NCI-H510A (cell line): ENCODE measurements at regions not wholly inside any gene's neighbourhood (a gene's known extent, or its start where the extent isn't known, plus 50 kb on each side); places are given as distances from the start of the nearest gene placed in this dataset.

ENCODE experiments used
- DNase-seq: peaks from one replicate; lab custom pipeline; 2025; lab: John Stamatoyannopoulos, UW

GRCh38 chr20:54272901-54273488 lies 65.1 kb downstream of the PFDN4 start:
- no peak for DNase-seq

- no peak for DNase-seq
Measured at GRCh38 chr20:54275359-54276111, 67.6 kb downstream of the PFDN4 start.

- DNase-seq = no peak
Measured at GRCh38 chr20:54276577-54277169, 68.8 kb downstream of the PFDN4 start.

DNA sequence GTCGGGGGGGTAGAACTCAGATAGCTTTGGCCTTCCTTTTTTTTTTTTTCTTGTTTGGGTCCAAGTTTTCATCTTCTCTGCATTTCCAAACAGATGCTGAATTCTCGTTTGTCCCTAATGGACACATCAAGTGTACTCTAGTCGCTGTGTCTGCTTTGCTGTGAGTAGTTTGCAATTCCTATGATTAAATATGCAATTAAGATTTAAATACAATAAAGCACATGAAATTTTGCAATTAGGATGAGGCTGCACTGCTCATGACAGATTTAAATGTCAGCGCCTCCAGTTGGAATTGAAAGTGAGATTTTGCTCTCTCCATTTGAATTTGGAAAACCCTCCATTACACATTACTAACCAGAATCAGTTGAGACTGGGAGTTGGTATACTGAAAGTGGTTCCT lies 70.4 kb downstream of the PFDN4 start:
- DNase-seq = no peak

- no peak for DNase-seq
Measured at GRCh38 chr20:54282625-54283024, 74.7 kb downstream of the PFDN4 start.

DNA sequence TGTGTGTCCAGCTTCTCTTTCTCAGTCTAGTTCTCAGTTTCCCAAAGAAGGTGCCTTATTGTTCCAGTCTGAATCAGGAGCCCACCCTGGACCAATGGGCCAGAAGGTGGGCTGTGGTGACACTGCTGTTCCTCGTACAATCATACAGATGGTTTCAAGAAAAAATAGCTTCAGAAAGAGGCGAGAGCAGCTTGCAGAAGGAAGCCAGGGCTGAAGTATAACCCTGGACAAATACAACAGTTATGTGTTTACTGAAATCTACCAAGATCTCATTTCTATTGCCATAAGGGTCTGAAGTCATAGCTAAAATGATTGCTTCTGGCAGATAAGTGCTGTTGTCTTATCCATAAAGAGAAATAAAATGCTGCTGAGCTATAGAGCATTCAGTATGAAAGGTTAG lies 75.4 kb downstream of the PFDN4 start:
- DNase-seq = no peak

DNA sequence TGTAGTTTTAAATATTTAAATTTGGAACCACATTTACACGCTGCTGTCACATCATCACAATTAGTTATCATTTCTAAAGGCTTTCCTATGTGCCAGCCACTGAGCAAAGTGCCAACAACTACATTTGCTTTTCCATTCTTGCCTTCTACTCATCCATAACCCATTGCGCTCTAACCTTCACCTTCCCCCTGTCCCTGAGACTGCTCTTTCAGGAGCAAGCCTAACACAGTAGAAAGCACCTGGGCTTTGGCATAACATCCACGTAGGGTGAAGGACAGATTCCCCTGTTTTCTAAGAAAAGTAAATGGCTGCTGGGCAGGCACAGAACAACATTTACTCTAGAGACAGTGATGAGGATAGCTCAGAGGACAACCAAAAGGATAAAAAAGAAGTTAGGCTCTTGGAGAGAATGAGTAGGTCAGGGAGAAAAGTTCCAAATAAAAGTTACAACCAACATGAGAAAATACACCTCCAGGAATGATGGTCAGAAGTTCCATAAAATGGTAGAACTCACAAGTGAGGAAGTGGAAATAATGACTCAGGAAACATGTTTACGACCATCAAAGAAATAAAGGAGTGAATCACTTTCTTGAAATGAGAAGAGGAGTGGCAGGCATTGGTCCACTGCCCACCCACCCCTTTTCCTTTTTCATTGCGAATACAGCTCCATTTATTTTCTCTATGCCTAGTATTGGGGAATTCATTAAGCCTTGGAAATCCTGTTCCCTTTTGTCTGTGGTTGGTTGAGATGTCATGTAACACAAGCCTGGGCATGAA lies 77.2 kb downstream of the PFDN4 start:
- no peak for DNase-seq

DNA sequence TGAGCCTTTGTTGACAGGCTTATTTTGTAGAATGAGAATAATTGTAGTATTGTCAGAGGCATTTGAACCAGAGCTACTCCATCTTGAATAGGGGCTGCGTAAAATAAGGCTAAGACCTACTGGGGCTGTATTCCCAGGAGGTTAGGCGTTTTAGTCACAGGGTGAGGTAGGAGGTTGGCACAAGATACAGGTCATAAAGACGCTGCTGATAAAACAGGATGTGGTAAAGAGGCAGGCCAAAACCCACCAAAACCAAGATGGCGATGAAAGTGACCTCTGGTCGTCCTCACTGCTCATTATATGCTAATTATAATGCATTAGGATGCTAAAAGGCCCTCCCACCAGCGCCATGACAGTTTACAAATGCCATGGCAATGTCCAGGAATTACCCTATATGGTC lies 82.7 kb downstream of the PFDN4 start:
- DNase-seq = no peak

DNA sequence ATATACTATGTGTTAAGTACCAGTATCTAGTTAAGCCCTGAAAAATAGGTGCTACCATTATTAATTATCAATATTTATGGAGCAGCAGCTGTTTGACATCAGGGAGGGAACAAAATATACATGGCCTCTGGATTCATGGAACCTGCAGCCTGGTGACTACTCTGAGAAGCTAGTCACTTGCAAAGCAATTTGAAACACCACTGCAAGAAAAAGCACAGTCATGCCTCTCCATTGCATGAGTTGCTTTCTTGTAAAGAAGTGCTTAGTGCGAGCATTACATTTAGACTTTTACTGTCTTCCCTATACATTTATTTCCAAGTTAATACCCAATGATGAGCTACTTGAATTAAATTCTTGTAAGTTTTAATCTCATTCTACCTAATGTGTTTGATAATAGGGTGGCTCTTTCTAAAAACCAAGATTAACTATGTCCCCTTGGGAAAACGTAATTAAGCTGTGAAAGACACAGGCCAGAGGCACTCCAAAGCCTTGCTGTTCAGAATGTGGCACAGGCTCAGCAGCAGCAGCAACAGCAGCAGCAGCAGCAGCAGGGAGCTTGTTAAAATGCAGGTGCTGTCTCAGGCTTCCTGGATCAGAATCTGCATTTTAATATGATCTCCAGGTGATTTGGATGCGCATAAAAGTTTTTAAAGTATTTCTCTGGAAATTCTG lies 83.6 kb downstream of the PFDN4 start:
- DNase-seq = no peak

DNA sequence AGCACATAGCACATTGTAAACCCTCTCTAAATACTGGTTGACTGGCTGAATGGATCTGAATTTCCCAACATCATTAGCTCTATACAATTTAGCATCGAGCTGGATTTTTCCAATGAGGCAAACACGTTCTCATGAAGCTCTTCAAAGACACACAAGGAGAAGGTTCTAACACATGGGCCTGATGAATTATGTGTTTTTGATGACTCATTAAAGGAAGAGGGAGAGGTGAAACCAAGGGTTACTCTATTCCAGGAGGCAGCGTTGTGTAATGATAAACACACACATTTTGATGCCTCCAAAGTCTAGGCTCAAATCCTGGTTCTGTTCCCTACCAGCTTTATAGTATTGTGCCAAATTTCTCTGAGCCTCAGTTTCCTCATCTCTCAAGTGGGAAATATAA lies 84.3 kb downstream of the PFDN4 start:
- DNase-seq = no peak

- no peak for DNase-seq
Measured at GRCh38 chr20:54293526-54293925, 85.6 kb downstream of the PFDN4 start.

DNA sequence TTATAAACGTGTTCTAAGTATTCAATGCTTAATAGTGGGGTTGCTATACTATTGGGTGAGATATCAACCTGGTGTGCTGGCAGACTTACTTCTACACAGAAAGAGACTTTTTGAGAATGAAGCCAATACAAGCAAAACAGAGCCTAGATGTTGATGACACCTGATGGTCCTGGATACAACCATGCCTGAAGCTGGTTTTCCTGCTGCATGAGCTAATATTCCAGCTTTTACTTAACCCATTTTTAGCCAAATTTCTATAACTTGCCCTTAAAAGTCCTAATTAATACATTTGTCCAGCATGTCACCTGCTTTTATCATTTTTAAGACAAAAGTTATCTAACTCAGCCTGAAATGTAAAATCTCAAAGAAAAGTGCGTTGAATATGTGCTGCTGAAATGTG lies 86.2 kb downstream of the PFDN4 start:
- no peak for DNase-seq

GRCh38 chr20:54295686-54296085 lies 87.8 kb downstream of the PFDN4 start:
- no peak for DNase-seq

- DNase-seq = no peak
Measured at GRCh38 chr20:54305421-54305820, 97.5 kb downstream of the PFDN4 start.

DNA sequence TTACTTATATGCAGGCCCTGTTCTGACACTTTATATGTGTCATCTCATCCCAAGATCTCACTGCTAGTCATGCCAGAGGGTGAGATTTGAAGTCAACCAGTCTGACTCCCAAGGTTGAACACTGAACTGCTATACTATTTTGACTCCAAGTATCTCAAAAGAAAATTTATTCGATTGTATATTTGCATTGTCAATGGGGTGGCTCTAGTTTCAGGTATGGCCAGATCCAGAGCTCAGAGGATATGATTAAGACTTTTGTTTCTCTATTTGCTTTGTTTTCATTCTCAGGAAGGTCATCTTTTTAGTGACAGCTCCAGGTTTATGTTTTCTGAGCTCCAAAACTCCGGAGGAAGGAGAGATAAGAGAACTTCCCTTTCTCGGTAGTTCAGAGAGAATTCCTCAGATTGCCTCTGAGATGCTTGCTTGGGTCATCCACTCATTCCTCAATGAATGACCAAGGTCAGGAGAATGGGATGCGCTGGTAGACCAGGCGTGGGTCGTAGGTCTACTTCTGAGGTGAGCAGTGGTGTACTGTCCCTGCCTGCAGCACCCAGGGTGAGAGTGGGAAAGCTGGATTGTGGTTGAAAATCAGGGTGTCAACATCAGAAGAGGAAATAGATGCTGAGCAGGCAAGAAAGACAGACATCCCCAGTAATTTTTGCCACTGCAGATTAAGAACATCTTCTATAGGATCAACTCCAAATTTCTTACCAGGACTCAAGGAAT lies 99.3 kb downstream of the PFDN4 start:
- DNase-seq = no peak

- DNase-seq = no peak
Measured at GRCh38 chr20:54308804-54309203, 100.9 kb downstream of the PFDN4 start.

DNA sequence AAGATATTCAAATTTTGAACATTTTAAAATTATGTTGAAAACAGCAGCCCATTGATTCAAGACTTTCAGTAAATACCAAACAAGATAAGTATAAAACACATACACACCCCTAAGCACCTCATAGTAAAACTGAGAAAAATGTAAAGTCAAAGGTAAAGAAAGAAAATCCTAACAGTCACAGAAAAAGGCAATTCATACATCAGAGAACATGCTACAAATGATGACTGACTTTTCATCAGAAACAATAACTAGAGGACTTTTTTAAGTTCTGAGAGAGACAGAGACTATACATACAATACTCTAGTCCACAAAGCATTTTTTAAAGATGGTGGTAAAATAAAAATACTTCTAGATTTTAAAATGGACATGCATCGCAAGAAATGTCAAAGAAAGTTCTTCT lies 111.0 kb downstream of the PFDN4 start:
- no peak for DNase-seq

- no peak for DNase-seq
Measured at GRCh38 chr20:54320148-54320607, 112.3 kb downstream of the PFDN4 start.

GRCh38 chr20:54321352-54322087 lies 113.6 kb downstream of the PFDN4 start:
- no peak for DNase-seq

DNA sequence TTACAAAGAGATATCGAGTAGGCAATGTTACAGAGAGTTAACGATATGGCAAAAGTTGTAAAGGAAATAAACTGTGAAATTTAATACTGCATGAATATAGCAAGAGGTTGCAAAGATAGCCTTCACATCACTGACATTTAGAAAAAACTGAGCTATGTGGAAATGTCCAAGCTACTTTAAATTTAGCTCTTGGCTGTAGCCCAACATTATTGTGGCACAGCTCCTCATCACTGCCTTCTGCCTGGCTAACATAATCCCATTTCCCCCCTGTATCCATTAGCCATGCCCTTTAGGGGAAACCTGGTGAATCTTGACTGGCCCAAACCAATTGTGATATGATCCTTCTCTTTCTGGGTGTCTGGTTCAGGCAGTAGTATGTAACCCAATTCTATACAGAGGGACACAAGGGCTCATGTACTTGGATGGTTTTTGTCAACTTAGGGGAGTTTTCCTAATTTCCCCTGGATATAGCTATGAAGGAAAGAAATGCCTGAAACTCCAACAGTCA lies 115.4 kb downstream of the PFDN4 start:
- DNase-seq = no peak

GRCh38 chr20:54324041-54324440 lies 116.2 kb downstream of the PFDN4 start:
- no peak for DNase-seq
